IMR-90 (cell line): ENCODE measurements at regions not wholly inside any gene's neighbourhood (a gene's known extent, or its start where the extent isn't known, plus 50 kb on each side); places are given as distances from the start of the nearest gene placed in this dataset.

Experiments
- ATAC-seq: fragments of 200-7000 bp; cut with Tn5 transposase; 2 replicates; pipeline ENCODE4 v1.9.1; 2020; ENCODE audit warnings: low read depth, mild to moderate bottlenecking, moderate library complexity
- BruUV-seq: library from RNA; stranded (reverse); fragments of 400-500 nt; replicated peaks from 2 replicates; lab custom pipeline; 2021; lab: Mats Ljungman, UMichigan
- CTCF ChIA-PET: fragments of 300-600 bp; formaldehyde crosslinking; extraction: SDS; loops from one replicate; lab custom pipeline; 2021; ENCODE audit warnings: antibody characterized with exemption; lab: Yijun Ruan, JAX
- POLR2A ChIA-PET: fragments of 300-600 bp; sonication (Branson Sonifier 250); formaldehyde crosslinking; loops from one replicate; lab custom pipeline; 2022; ENCODE audit warnings: antibody characterized with exemption; ENCODE audit not compliant: unreplicated experiment; lab: Charles Lee
- DNase-seq: peaks from one replicate; pipeline ENCODE4 v3.0.0; 2013
- H2AFZ ChIP-seq: replicated peaks from 2 replicates; pipeline ENCODE3; 2013; ENCODE audit warnings: low read length, mild to moderate bottlenecking; ENCODE audit not compliant: poor library complexity
- H2AK5ac ChIP-seq: 2 replicates; pipeline ENCODE4 v1.6.1; 2013; ENCODE audit warnings: low read depth, low read length, inconsistent platforms
- H2AK9ac ChIP-seq: replicated peaks from 2 replicates; pipeline ENCODE3; 2013; ENCODE audit warnings: mild to moderate bottlenecking, low read depth, low read length, moderate library complexity; ENCODE audit not compliant: poor library complexity
- H2BK120ac ChIP-seq: 2 replicates; pipeline ENCODE4 v1.6.1; 2013; ENCODE audit warnings: low read depth, low read length, inconsistent platforms
- H2BK15ac ChIP-seq: 3 replicates; pipeline ENCODE4 v1.6.1; 2013; ENCODE audit warnings: low read depth, low read length, inconsistent platforms
- H2BK20ac ChIP-seq: 2 replicates; pipeline ENCODE4 v1.6.1; 2013; ENCODE audit warnings: low read depth, mild to moderate bottlenecking, inconsistent platforms, low read length, moderate library complexity
- H2BK5ac ChIP-seq: 2 replicates; pipeline ENCODE4 v1.6.1; 2013; ENCODE audit warnings: mild to moderate bottlenecking, low read depth, low read length, inconsistent platforms; ENCODE audit not compliant: poor library complexity, severe bottlenecking
- H3K14ac ChIP-seq: replicated peaks from 2 replicates; pipeline ENCODE4 v1.6.1; 2013; ENCODE audit warnings: low read depth, low read length, inconsistent platforms
- H3K18ac ChIP-seq: 2 replicates; pipeline ENCODE4 v1.6.1; 2013; ENCODE audit warnings: low read depth, low read length, control low read depth
- H3K23ac ChIP-seq: 2 replicates; pipeline ENCODE4 v1.6.1; 2013; ENCODE audit warnings: low read depth, low read length, inconsistent platforms
- H3K27ac ChIP-seq: 2 replicates; pipeline ENCODE4 v1.5.1; 2013; ENCODE audit warnings: mild to moderate bottlenecking, control low read depth, low read length; ENCODE audit not compliant: insufficient read depth
- H3K27me3 ChIP-seq: 2 replicates; pipeline ENCODE4 v1.6.1; 2013; ENCODE audit warnings: low read length; ENCODE audit not compliant: control insufficient read depth, insufficient read depth
- H3K36me3 ChIP-seq: 2 replicates; pipeline ENCODE4 v1.6.1; 2013; ENCODE audit warnings: low read length, mixed read lengths; ENCODE audit not compliant: control insufficient read depth, insufficient read depth
- H3K4ac ChIP-seq: 2 replicates; pipeline ENCODE4 v1.6.1; 2013; ENCODE audit warnings: low read depth, low read length, inconsistent platforms
- H3K4me1 ChIP-seq: 2 replicates; pipeline ENCODE4 v1.6.1; 2013; ENCODE audit warnings: low read length, mixed read lengths; ENCODE audit not compliant: control insufficient read depth, insufficient read depth
- H3K4me2 ChIP-seq: 2 replicates; pipeline ENCODE4 v1.6.1; 2013; ENCODE audit warnings: low read depth, mild to moderate bottlenecking, control low read depth, low read length, moderate library complexity
- H3K4me3 ChIP-seq: 2 replicates; pipeline ENCODE4 v1.5.1; 2013; ENCODE audit warnings: low read depth, mild to moderate bottlenecking, control low read depth, low read length, moderate library complexity; ENCODE audit not compliant: insufficient read depth
- H3K56ac ChIP-seq: 2 replicates; pipeline ENCODE4 v1.6.1; 2013; ENCODE audit warnings: low read length, inconsistent platforms; ENCODE audit not compliant: insufficient read depth; ENCODE audit errors: extremely low read depth
- H3K79me1 ChIP-seq, 2 experiments: 2 replicates each; pipeline ENCODE4 v1.6.1; 2013; ENCODE audit warnings: low read length in 2 of 2, inconsistent platforms in 1 of 2, low read depth in 1 of 2
- H3K9ac ChIP-seq: 2 replicates; pipeline ENCODE4 v1.6.1; 2013; ENCODE audit warnings: low read depth, low read length, control low read depth
- H3K9me1 ChIP-seq: 2 replicates; pipeline ENCODE4 v1.6.1; 2013; ENCODE audit warnings: low read length, inconsistent platforms; ENCODE audit not compliant: insufficient read depth
- H3K9me3 ChIP-seq: 2 replicates; pipeline ENCODE4 v1.6.1; 2013; ENCODE audit warnings: low read length; ENCODE audit not compliant: control insufficient read depth, insufficient read depth
- H4K20me1 ChIP-seq: 2 replicates; pipeline ENCODE4 v1.6.1; 2013; ENCODE audit warnings: low read length, inconsistent platforms; ENCODE audit not compliant: insufficient read depth
- H4K5ac ChIP-seq: 2 replicates; pipeline ENCODE4 v1.6.1; 2013; ENCODE audit warnings: mild to moderate bottlenecking, low read depth, low read length, control low read depth
- H4K8ac ChIP-seq, 2 experiments: 2 replicates each; pipeline ENCODE4 v1.6.1; 2013; ENCODE audit warnings: low read depth in 2 of 2, low read length in 2 of 2, control low read depth in 1 of 2, inconsistent platforms in 1 of 2
- H4K91ac ChIP-seq: 2 replicates; pipeline ENCODE4 v1.6.1; 2013; ENCODE audit warnings: low read depth, low read length, inconsistent platforms; ENCODE audit not compliant: insufficient read depth
- BHLHE40 ChIP-seq: fragments of 150-350 bp; IDR thresholded peaks from 2 replicates; pipeline ENCODE4 v1.6.1; 2016; ENCODE audit warnings: mild to moderate bottlenecking, low read depth, low read length
- CEBPB ChIP-seq: IDR thresholded peaks from 2 replicates; pipeline ENCODE4 v1.6.1; 2012; ENCODE audit warnings: low read depth, low read length, improper control_type of control experiment
- CHD1 ChIP-seq: IDR thresholded peaks from 2 replicates; pipeline ENCODE4 v1.6.1; 2012; ENCODE audit warnings: low read depth, low read length, improper control_type of control experiment
- FOS ChIP-seq: fragments of 150-350 bp; IDR thresholded peaks from 2 replicates; pipeline ENCODE4 v1.6.1; 2016; ENCODE audit warnings: low read depth, low read length
- MAFK ChIP-seq: IDR thresholded peaks from 2 replicates; pipeline ENCODE4 v1.6.1; 2012; ENCODE audit warnings: low read depth, low read length, improper control_type of control experiment
- MAZ ChIP-seq: IDR thresholded peaks from 2 replicates; pipeline ENCODE4 v1.6.1; 2012; ENCODE audit warnings: low read depth, mild to moderate bottlenecking, low read length, improper control_type of control experiment, moderate library complexity, borderline replicate concordance
- MXI1 ChIP-seq: IDR thresholded peaks from 2 replicates; pipeline ENCODE4 v1.6.1; 2012; ENCODE audit warnings: low read depth, mild to moderate bottlenecking, low read length, moderate library complexity, borderline replicate concordance
- NFE2L2 ChIP-seq: fragments of 150-350 bp; IDR thresholded peaks from 2 replicates; pipeline ENCODE4 v1.6.1; 2016; ENCODE audit warnings: low read depth, mild to moderate bottlenecking, low read length
- POLR2A ChIP-seq: IDR thresholded peaks from 2 replicates; pipeline ENCODE4 v1.6.1; 2012; ENCODE audit warnings: mild to moderate bottlenecking, low read depth, low read length
- RAD21 ChIP-seq: IDR thresholded peaks from 2 replicates; pipeline ENCODE4 v1.6.1; 2012; ENCODE audit warnings: low read length, improper control_type of control experiment
- RCOR1 ChIP-seq: IDR thresholded peaks from 2 replicates; pipeline ENCODE4 v1.6.1; 2012; ENCODE audit warnings: mild to moderate bottlenecking, low read length, improper control_type of control experiment; ENCODE audit not compliant: insufficient replicate concordance
- RFX5 ChIP-seq: IDR thresholded peaks from 2 replicates; pipeline ENCODE4 v1.8.0; 2012; ENCODE audit warnings: low read depth, mild to moderate bottlenecking, low read length, moderate library complexity
- SMC3 ChIP-seq: fragments of 150-350 bp; IDR thresholded peaks from 2 replicates; pipeline ENCODE4 v1.6.1; 2016; ENCODE audit warnings: low read depth, mild to moderate bottlenecking, antibody characterized with exemption, low read length, moderate library complexity
- WGBS, 2 experiments: methylation state at CpG; one replicate each; pipeline versions ENCODE4 v1.1.5 to v1.1.7; 2013; ENCODE audit warnings: missing lambda C conversion rate in 2 of 2; ENCODE audit not compliant: insufficient read length in 1 of 2; ENCODE audit errors: extremely low coverage in 2 of 2; 5-methylcytosine and 5-hydroxymethylcytosine counted together
- dilution Hi-C: fragments of 300-500 bp; cut with HindIII; formaldehyde crosslinking; loops from one replicate; pipeline ENCODE4 v1.14.3; 2018; ENCODE audit warnings: low sequenced_read_pairs; ENCODE audit not compliant: unreplicated experiment
- in situ Hi-C: fragments of 300-500 bp; cut with MboI; formaldehyde crosslinking; loops from 3 replicates; pipeline ENCODE4 v1.14.3; 2019; ENCODE audit warnings: low sequenced_read_pairs, inconsistent platforms, mixed read lengths
- intact Hi-C: fragments of 100-400 bp; cut with micrococcal nuclease; formaldehyde crosslinking; loops from 2 replicates; pipeline ENCODE4 v1.10.0; 2022
- TF ChIP-seq, protein P1 (sequence below): fragments of 150-350 bp; IDR thresholded peaks from 2 replicates; pipeline ENCODE4 v1.6.1; 2016; ENCODE audit warnings: low read depth, mild to moderate bottlenecking, low read length, moderate library complexity, borderline replicate concordance
- TF ChIP-seq, protein P2 (sequence below): fragments of 150-350 bp; IDR thresholded peaks from 2 replicates; pipeline ENCODE4 v1.6.1; 2017; ENCODE audit warnings: mild to moderate bottlenecking, antibody characterized with exemption, low read length, low read depth
- TF ChIP-seq, protein P3 (sequence below): conservative IDR thresholded peaks from 2 replicates; pipeline ENCODE4 v1.5.1; 2012; ENCODE audit warnings: mild to moderate bottlenecking, low read depth, low read length, improper control_type of control experiment

DNA sequence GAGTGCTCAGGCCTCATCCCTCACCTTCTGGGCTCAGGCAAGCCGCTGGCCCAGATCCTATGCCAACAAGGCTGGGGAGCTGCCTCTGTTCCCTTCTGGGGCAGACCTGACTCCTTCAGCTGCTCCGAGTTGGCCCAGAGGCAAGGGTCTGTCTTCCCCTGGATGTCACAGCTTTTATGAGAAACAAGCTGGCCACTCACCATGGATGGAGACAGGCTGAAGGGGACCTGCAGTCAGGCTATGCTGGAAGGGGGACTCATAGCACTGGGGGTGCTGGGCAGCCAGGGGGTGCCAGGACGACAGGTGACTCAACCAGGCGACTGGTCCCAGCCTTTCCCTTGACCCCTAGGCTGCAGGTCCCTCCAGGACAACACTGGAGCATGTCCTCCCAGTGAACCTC lies 52.4 kb upstream of the C1QTNF9B start:
- Histone ChIP-seq H3K9ac (no peak overlapping the region), H3K4me1 (no peaks in the 10 kb centered on the region), H2BK15ac (no peak overlapping the region), H3K27ac (no peak overlapping the region), H3K27me3 (peaks cover 12% of the 10 kb centered on the region; the same call in 1 of the 2 replicates), H2BK20ac (no peak overlapping the region), H3K18ac (no peak overlapping the region), H3K9me1 (no peaks in the 10 kb centered on the region), H3K9me3 (no peaks in the 10 kb centered on the region), H3K79me1 (no peaks in the 10 kb centered on the region), H4K8ac (no peak overlapping the region), H3K4ac (no peak overlapping the region), H3K36me3 (no peaks in the 10 kb centered on the region), H4K20me1 (no peaks in the 10 kb centered on the region), H3K23ac (no peak overlapping the region), H2AK5ac (no peak overlapping the region), H3K4me3 (no peak overlapping the region), H3K56ac (no peak overlapping the region), H2BK5ac (no peak overlapping the region), H2BK120ac (no peak overlapping the region), H3K4me2 (no peak overlapping the region), H2AK9ac (no peak overlapping the region), H3K14ac (no peak overlapping the region), H2AFZ (no peak overlapping the region), H4K91ac (no peak overlapping the region), H4K5ac (no peak overlapping the region)
- TF ChIP-seq MAFK (no peak), RAD21 (no peak), RFX5 (no peak), MAZ (no peak), BHLHE40 (no peak), CHD1 (no peak), CEBPB (no peak), MXI1 (no peak), FOS (no peak), NFE2L2 (no peak), SMC3 (no peak), POLR2A (no peak), RCOR1 (no peak)
- TF ChIP-seq, protein P1, sequence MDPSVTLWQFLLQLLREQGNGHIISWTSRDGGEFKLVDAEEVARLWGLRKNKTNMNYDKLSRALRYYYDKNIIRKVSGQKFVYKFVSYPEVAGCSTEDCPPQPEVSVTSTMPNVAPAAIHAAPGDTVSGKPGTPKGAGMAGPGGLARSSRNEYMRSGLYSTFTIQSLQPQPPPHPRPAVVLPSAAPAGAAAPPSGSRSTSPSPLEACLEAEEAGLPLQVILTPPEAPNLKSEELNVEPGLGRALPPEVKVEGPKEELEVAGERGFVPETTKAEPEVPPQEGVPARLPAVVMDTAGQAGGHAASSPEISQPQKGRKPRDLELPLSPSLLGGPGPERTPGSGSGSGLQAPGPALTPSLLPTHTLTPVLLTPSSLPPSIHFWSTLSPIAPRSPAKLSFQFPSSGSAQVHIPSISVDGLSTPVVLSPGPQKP: no peak
- TF ChIP-seq, protein P2, sequence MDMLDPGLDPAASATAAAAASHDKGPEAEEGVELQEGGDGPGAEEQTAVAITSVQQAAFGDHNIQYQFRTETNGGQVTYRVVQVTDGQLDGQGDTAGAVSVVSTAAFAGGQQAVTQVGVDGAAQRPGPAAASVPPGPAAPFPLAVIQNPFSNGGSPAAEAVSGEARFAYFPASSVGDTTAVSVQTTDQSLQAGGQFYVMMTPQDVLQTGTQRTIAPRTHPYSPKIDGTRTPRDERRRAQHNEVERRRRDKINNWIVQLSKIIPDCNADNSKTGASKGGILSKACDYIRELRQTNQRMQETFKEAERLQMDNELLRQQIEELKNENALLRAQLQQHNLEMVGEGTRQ: no peak
- TF ChIP-seq, protein P3, sequence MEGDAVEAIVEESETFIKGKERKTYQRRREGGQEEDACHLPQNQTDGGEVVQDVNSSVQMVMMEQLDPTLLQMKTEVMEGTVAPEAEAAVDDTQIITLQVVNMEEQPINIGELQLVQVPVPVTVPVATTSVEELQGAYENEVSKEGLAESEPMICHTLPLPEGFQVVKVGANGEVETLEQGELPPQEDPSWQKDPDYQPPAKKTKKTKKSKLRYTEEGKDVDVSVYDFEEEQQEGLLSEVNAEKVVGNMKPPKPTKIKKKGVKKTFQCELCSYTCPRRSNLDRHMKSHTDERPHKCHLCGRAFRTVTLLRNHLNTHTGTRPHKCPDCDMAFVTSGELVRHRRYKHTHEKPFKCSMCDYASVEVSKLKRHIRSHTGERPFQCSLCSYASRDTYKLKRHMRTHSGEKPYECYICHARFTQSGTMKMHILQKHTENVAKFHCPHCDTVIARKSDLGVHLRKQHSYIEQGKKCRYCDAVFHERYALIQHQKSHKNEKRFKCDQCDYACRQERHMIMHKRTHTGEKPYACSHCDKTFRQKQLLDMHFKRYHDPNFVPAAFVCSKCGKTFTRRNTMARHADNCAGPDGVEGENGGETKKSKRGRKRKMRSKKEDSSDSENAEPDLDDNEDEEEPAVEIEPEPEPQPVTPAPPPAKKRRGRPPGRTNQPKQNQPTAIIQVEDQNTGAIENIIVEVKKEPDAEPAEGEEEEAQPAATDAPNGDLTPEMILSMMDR: no peak
- BruUV-seq: no TSS peak
- in situ Hi-C loops (no loop called here), dilution Hi-C loops (no loop called here), intact Hi-C loops (no loop called here)
- DNase-seq (no peak), ATAC-seq (no peak)
- POLR2A ChIA-PET: no interaction called here
- WGBS, 2 experiments: 70% methylated on average over 3 of the region's 4 CpGs; no CpG with 5 or more reads in 1 of the 2 experiments
- CTCF ChIA-PET: no interaction called here
